Natural killer cell (primary cell): ENCODE measurements at regions not wholly inside any gene's neighbourhood (a gene's known extent, or its start where the extent isn't known, plus 50 kb on each side); places are given as distances from the start of the nearest gene placed in this dataset.

Experiments
- ATAC-seq, 3 donors: fragments of 150-1000 bp in 2 of 3; fragments of 200-7000 bp in 1 of 3; cut with Tn5 transposase; 1 replicate in 1 of 3; 2 replicates in 2 of 3; pipeline ENCODE4 v1.10.0; 2021; ENCODE audit warnings: mild to moderate bottlenecking in 2 of 3, moderate library complexity in 2 of 3
- DNase-seq, 2 donors: peaks; one replicate each; pipeline versions ENCODE4 v3.0.0 to v3.0.0-alpha.2; 2013 to 2021; ENCODE audit warnings: mixed read lengths in 1 of 2
- H3K27ac ChIP-seq: one replicate; pipeline ENCODE4 v1.5.1; 2013; ENCODE audit warnings: mild to moderate bottlenecking, low read length
- H3K27me3 ChIP-seq: one replicate; pipeline ENCODE4 v1.6.1; 2013; ENCODE audit warnings: low read length; ENCODE audit not compliant: control insufficient read depth, insufficient read depth
- H3K36me3 ChIP-seq: one replicate; pipeline ENCODE4 v1.6.1; 2013; ENCODE audit warnings: low read length; ENCODE audit not compliant: control insufficient read depth, insufficient read depth
- H3K4me1 ChIP-seq: one replicate; pipeline ENCODE4 v1.6.1; 2013; ENCODE audit warnings: low read length; ENCODE audit not compliant: control insufficient read depth, insufficient read depth
- H3K4me3 ChIP-seq: one replicate; pipeline ENCODE4 v1.5.1; 2013; ENCODE audit warnings: low read length
- H3K9me3 ChIP-seq: one replicate; pipeline ENCODE4 v1.6.1; 2013; ENCODE audit warnings: low read length; ENCODE audit not compliant: control insufficient read depth, insufficient read depth
- H3K27ac Mint-ChIP-seq, 2 donors: one replicate each; pipeline ENCODE4 v1.8.0; 2022; ENCODE audit warnings: mild to moderate bottlenecking in 2 of 2, mixed read lengths in 2 of 2, moderate library complexity in 1 of 2
- H3K27me3 Mint-ChIP-seq, 2 donors: one replicate each; pipeline ENCODE4 v1.8.0; 2022; ENCODE audit warnings: low read depth in 2 of 2, mixed read lengths in 2 of 2
- H3K36me3 Mint-ChIP-seq: one replicate; pipeline ENCODE4 v1.8.0; 2022; ENCODE audit warnings: mixed read lengths
- H3K4me1 Mint-ChIP-seq, 2 donors: one replicate each; pipeline ENCODE4 v1.8.0; 2022; ENCODE audit warnings: mixed read lengths in 2 of 2
- H3K4me3 Mint-ChIP-seq: one replicate; pipeline ENCODE4 v1.8.0; 2022; ENCODE audit warnings: mild to moderate bottlenecking, moderate library complexity, mixed read lengths
- H3K9me3 Mint-ChIP-seq, 2 donors: one replicate each; pipeline ENCODE4 v1.8.0; 2022; ENCODE audit warnings: mixed read lengths in 2 of 2
- CTCF ChIP-seq: fragments of 200-600 bp; IDR thresholded peaks from one replicate; pipeline ENCODE4 v1.8.0; 2022; ENCODE audit warnings: antibody characterized with exemption
- WGBS: methylation state at CpG from one replicate; pipeline ENCODE4 v1.1.7; 2013; ENCODE audit warnings: missing lambda C conversion rate; ENCODE audit not compliant: insufficient coverage; 5-methylcytosine and 5-hydroxymethylcytosine counted together
- intact Hi-C: fragments of 100-400 bp; cut with micrococcal nuclease; formaldehyde crosslinking; loops from one replicate; pipeline ENCODE4 v1.14.2; 2022

GRCh38 chr3:168424059-168424734, 328.5 kb upstream of the GOLIM4 start:
- Mint-ChIP-seq H3K4me3 (no peak overlapping the region), H3K9me3 (peaks cover 0 to 3% of the 10 kb centered on the region in 2 donors), H3K36me3 (no peaks in the 10 kb centered on the region), H3K27me3 (no peaks in the 10 kb centered on the region), H3K27ac (no peak overlapping the region), H3K4me1 (no peaks in the 10 kb centered on the region)
- WGBS: 88% methylated on average over 3 of the region's 4 CpGs
- no peak for ATAC-seq
- no peak overlapping the region for H3K27ac ChIP-seq
- no peak for TF ChIP-seq CTCF
- H3K4me3 ChIP-seq: no peak overlapping the region
- H3K4me1 ChIP-seq: no peaks in the 10 kb centered on the region
- DNase-seq: no peak
- H3K27me3 ChIP-seq: no peaks in the 10 kb centered on the region
- no peaks in the 10 kb centered on the region for H3K36me3 ChIP-seq
- H3K9me3 ChIP-seq: no peaks in the 10 kb centered on the region
- intact Hi-C loops: no loop called here

- ATAC-seq (no peak), DNase-seq (no peak)
- H3K27me3 ChIP-seq: no peaks in the 10 kb centered on the region
- Mint-ChIP-seq H3K4me1 (no peaks in the 10 kb centered on the region), H3K9me3 (peaks cover under 1 to 3% of the 10 kb centered on the region in 2 donors), H3K4me3 (no peak overlapping the region), H3K27ac (no peak overlapping the region), H3K36me3 (no peaks in the 10 kb centered on the region), H3K27me3 (no peaks in the 10 kb centered on the region)
- intact Hi-C loops: no loop called here
- no peaks in the 10 kb centered on the region for H3K4me1 ChIP-seq
- H3K36me3 ChIP-seq: no peaks in the 10 kb centered on the region
- H3K9me3 ChIP-seq: no peaks in the 10 kb centered on the region
- no peak overlapping the region for H3K4me3 ChIP-seq
- H3K27ac ChIP-seq: no peak overlapping the region
- no peak for TF ChIP-seq CTCF
- WGBS: 60% methylated on average over 1 of the region's 1 CpG
These were observed 327.1 kb upstream of the GOLIM4 start for GRCh38 chr3:168422843-168423242.

GRCh38 chr3:168419091-168419490, 323.4 kb upstream of the GOLIM4 start:
- Histone ChIP-seq H3K27me3 (no peaks in the 10 kb centered on the region), H3K9me3 (no peaks in the 10 kb centered on the region), H3K27ac (no peak overlapping the region), H3K36me3 (no peaks in the 10 kb centered on the region), H3K4me3 (no peak overlapping the region), H3K4me1 (no peaks in the 10 kb centered on the region)
- H3K9me3 Mint-ChIP-seq: peaks cover 3% of the 10 kb centered on the region in 2 donors
- TF ChIP-seq CTCF: no peak
- no peak overlapping the region for H3K27ac Mint-ChIP-seq
- H3K4me1 Mint-ChIP-seq: no peaks in the 10 kb centered on the region
- no peaks in the 10 kb centered on the region for H3K36me3 Mint-ChIP-seq
- ATAC-seq (no peak), DNase-seq (no peak)
- WGBS: no CpG with 5 or more reads among the region's 2 CpGs
- no peak overlapping the region for H3K4me3 Mint-ChIP-seq
- no peaks in the 10 kb centered on the region for H3K27me3 Mint-ChIP-seq
- intact Hi-C loops: no loop called here

- Histone ChIP-seq H3K27me3 (no peaks in the 10 kb centered on the region), H3K9me3 (no peaks in the 10 kb centered on the region), H3K36me3 (no peaks in the 10 kb centered on the region), H3K4me1 (no peaks in the 10 kb centered on the region), H3K27ac (no peak overlapping the region), H3K4me3 (no peak overlapping the region)
- no peaks in the 10 kb centered on the region for H3K36me3 Mint-ChIP-seq
- H3K27me3 Mint-ChIP-seq: no peaks in the 10 kb centered on the region
- intact Hi-C loops: no loop called here
- TF ChIP-seq CTCF: no peak
- no peaks in the 10 kb centered on the region for H3K4me1 Mint-ChIP-seq
- H3K27ac Mint-ChIP-seq: no peak overlapping the region
- H3K9me3 Mint-ChIP-seq: peaks cover 0 to 3% of the 10 kb centered on the region in 2 donors
- no peak overlapping the region for H3K4me3 Mint-ChIP-seq
- DNase-seq (no peak), ATAC-seq (no peak)
- WGBS: no CpG with 5 or more reads among the region's 1 CpG
These were observed 321.3 kb upstream of the GOLIM4 start for GRCh38 chr3:168417016-168417415.
